ENCODE measurements at regions not wholly inside any gene's neighbourhood (a gene's known extent, or its start where the extent isn't known, plus 50 kb on each side); places are given as distances from the start of the nearest gene placed in this dataset.

DNA sequence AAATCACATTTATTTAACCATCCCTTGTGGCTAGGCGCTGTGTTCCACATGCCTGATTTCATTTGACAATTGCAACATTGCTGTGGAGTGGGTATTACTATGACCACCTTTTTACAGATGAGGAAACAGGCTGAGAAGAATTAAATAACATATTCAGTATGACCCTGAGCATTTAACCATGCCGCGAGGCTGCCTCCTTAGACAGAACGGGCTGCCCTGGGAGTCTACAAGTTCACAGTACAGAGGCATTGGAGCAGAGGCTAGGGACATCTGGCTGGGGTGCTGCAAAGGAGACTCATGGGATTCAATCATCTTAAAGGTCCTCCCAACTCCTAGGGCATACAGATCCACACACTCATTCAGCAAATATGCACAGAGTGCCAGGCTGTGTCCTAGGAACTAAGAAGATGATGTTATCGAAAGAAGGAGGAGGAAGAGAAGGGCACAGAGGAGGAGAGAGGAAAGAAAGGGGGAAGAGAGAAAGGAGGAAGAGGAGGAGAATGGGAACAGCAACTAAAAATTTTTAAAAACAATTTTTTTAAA is 164.7 kb upstream of the CCND2 start:
- TF ChIP-seq, protein P1, sequence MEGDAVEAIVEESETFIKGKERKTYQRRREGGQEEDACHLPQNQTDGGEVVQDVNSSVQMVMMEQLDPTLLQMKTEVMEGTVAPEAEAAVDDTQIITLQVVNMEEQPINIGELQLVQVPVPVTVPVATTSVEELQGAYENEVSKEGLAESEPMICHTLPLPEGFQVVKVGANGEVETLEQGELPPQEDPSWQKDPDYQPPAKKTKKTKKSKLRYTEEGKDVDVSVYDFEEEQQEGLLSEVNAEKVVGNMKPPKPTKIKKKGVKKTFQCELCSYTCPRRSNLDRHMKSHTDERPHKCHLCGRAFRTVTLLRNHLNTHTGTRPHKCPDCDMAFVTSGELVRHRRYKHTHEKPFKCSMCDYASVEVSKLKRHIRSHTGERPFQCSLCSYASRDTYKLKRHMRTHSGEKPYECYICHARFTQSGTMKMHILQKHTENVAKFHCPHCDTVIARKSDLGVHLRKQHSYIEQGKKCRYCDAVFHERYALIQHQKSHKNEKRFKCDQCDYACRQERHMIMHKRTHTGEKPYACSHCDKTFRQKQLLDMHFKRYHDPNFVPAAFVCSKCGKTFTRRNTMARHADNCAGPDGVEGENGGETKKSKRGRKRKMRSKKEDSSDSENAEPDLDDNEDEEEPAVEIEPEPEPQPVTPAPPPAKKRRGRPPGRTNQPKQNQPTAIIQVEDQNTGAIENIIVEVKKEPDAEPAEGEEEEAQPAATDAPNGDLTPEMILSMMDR (IDR thresholded peaks at IDR 0.05): no peak
- H3K4me1 ChIP-seq (ENCODE audit: insufficient read depth, low read length): peaks cover 10% of the 10 kb centered on the region
- ChIA-PET CTCF (no interaction called here), POLR2A (no interaction called here)
- no peaks in the 10 kb centered on the region for H3K36me3 ChIP-seq (ENCODE audit: insufficient read depth, low read length)
- H3K27me3 ChIP-seq (ENCODE audit: control insufficient read depth in 1 of 2, insufficient read depth in 2 of 2, low read length in 2 of 2): no peaks in the 10 kb centered on the region
- no peak for DNase-seq
- Mint-ChIP-seq H3K4me1 (ENCODE audit: low read depth) (peaks cover 12% of the 10 kb centered on the region), H3K27ac (no peak overlapping the region), H3K27me3 (no peaks in the 10 kb centered on the region), H3K4me3 (no peak overlapping the region), H3K36me3 (ENCODE audit: low read depth) (no peaks in the 10 kb centered on the region), H3K9me3 (no peaks in the 10 kb centered on the region)
- peaks cover 0 to 5% of the 10 kb centered on the region in 2 experiments for H3K9me3 ChIP-seq (ENCODE audit: control insufficient read depth in 1 of 2, insufficient read depth in 1 of 2, low read length in 2 of 2)
- no peak overlapping the region for H3K27ac ChIP-seq (ENCODE audit: low read depth in 1 of 2, low read length in 2 of 2)
- ATAC-seq (ENCODE audit: poor library complexity): no peak
- no peak overlapping the region for H3K4me3 ChIP-seq (ENCODE audit: low read length)
- intact Hi-C loops (cut with DNase I, micrococcal nuclease): loop anchor here (5.0 kb wide), 2 partner anchors 33 to 222 kb away; no protein-coding TSS in a partner anchor

DNA sequence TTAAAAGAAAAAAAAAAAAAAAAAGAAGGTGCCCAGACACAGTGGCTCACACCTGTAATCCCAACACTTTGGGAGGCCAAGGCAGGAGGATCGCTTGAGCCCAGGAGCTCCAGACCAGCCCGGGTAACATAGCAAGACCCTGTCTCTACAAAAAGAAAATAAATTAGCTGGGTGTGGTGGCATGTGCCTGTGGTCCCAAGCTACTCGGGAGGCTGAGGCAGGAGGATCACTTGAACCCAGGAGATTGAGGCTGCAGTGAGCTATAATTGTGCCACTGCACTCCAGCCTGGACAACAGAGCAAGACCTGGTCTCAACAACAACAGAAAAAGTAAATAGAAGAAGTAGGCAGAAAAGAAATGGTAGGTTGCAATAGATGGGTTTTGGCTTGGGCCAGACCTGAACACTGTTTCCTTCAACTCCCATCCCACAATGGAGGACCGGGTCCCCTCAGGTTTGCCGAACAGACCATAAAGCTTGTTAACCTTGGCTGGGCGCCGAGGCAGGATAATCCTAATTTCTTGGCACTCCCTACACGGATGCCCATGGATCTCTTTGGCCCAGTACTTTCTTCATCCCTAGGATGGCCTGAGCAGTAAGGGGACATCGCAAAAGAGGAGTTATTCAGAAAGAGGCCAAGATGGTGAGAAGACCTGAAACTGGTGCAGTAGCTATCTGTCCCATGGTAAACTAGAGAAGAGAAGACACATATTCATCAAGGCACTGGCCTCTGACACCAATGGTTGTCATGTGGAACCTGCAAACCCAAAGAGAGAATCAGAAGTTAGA is 165.5 kb upstream of the CCND2 start:
- Histone ChIP-seq H3K27me3 (ENCODE audit: control insufficient read depth in 1 of 2, insufficient read depth in 2 of 2, low read length in 2 of 2) (no peaks in the 10 kb centered on the region), H3K27ac (ENCODE audit: low read depth in 1 of 2, low read length in 2 of 2) (no peak overlapping the region), H3K4me1 (ENCODE audit: insufficient read depth, low read length) (peaks cover 10% of the 10 kb centered on the region), H3K9me3 (ENCODE audit: control insufficient read depth in 1 of 2, insufficient read depth in 1 of 2, low read length in 2 of 2) (peaks cover 0 to 5% of the 10 kb centered on the region in 2 experiments), H3K36me3 (ENCODE audit: insufficient read depth, low read length) (no peaks in the 10 kb centered on the region), H3K4me3 (ENCODE audit: low read length) (no peak overlapping the region)
- intact Hi-C loops (cut with DNase I, micrococcal nuclease): loop anchor here (1.0 to 5.0 kb wide), 3 partner anchors 34 to 221 kb away; no protein-coding TSS in a partner anchor
- Mint-ChIP-seq H3K36me3 (ENCODE audit: low read depth) (no peaks in the 10 kb centered on the region), H3K4me1 (ENCODE audit: low read depth) (peaks cover 12% of the 10 kb centered on the region), H3K9me3 (no peaks in the 10 kb centered on the region), H3K27ac (no peak overlapping the region), H3K27me3 (no peaks in the 10 kb centered on the region), H3K4me3 (no peak overlapping the region)
- ATAC-seq (ENCODE audit: poor library complexity) (no peak), DNase-seq (no peak)
- ChIA-PET POLR2A (interaction anchor here (1.0 to 3.6 kb wide), 7 partner anchors 8 to 169 kb away, joined by 3 to 24 read pairs (median 7); partner anchors contain the start of gene CCND2), CTCF (interaction anchor here (0.6 to 2.0 kb wide), 18 partner anchors 10 to 1029 kb away, joined by 3 to 14 read pairs (median 3); partner anchors contain the start of gene CCND2)
- TF ChIP-seq, protein P1 (IDR thresholded peaks at IDR 0.05): no peak

DNA sequence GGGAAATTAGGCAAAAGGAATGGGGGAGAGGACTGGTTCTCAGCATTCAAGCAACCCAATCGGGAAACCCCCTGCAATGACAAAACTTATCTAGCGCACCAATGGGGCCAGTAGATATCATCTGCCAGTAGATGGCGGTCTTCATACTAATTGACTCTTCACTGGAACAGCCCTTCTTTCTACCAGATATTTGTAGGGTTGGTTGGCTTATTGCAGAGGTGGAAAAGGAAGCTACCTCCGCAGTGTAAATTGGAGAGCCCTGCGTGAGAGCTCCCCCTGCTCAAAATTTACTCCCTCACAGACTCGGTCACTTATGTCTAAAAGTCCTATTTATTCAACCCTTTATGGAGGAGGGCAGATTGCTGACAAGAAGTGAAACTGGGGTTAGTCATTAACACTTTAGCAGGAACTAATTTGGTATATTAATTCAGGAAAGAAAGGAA is 166.1 kb upstream of the CCND2 start:
- Histone ChIP-seq H3K4me1 (ENCODE audit: insufficient read depth, low read length) (peaks cover 10% of the 10 kb centered on the region), H3K4me3 (ENCODE audit: low read length) (no peak overlapping the region), H3K27ac (ENCODE audit: low read depth in 1 of 2, low read length in 2 of 2) (no peak overlapping the region), H3K36me3 (ENCODE audit: insufficient read depth, low read length) (no peaks in the 10 kb centered on the region), H3K9me3 (ENCODE audit: control insufficient read depth in 1 of 2, insufficient read depth in 1 of 2, low read length in 2 of 2) (peaks cover 0 to 5% of the 10 kb centered on the region in 2 experiments), H3K27me3 (ENCODE audit: control insufficient read depth in 1 of 2, insufficient read depth in 2 of 2, low read length in 2 of 2) (no peaks in the 10 kb centered on the region)
- ChIA-PET POLR2A (interaction anchor here (1.0 to 3.6 kb wide), 7 partner anchors 9 to 169 kb away, joined by 3 to 24 read pairs (median 7); partner anchors contain the start of gene CCND2), CTCF (interaction anchor here (0.6 to 2.0 kb wide), 18 partner anchors 10 to 700 kb away, joined by 3 to 14 read pairs (median 3); partner anchors contain the start of gene CCND2)
- intact Hi-C loops (cut with DNase I, micrococcal nuclease): loop anchor here (1.0 to 5.0 kb wide), 3 partner anchors 35 to 220 kb away; no protein-coding TSS in a partner anchor
- H3K4me1 Mint-ChIP-seq (ENCODE audit: low read depth): peaks cover 12% of the 10 kb centered on the region
- no peaks in the 10 kb centered on the region for H3K27me3 Mint-ChIP-seq
- DNase-seq (peak; percentile 30 to 92 (median 54)), ATAC-seq (ENCODE audit: poor library complexity) (peak; percentile 99)
- TF ChIP-seq, protein P1 (IDR thresholded peaks at IDR 0.05): peak; percentile 81
- peak overlapping the region; percentile 71 for H3K27ac Mint-ChIP-seq
- no peaks in the 10 kb centered on the region for H3K36me3 Mint-ChIP-seq (ENCODE audit: low read depth)
- H3K4me3 Mint-ChIP-seq: no peak overlapping the region
- H3K9me3 Mint-ChIP-seq: no peaks in the 10 kb centered on the region
